ENCODE measurements at regions not wholly inside any gene's neighbourhood (a gene's known extent, or its start where the extent isn't known, plus 50 kb on each side); places are given as distances from the start of the nearest gene placed in this dataset.
"Not testable (repeated sequence)": the region's sequence is repeated elsewhere in the genome, so short reads cannot be mapped to it uniquely, and the experiment has no call there.

GRCh38 chr2:128598260-128598659 is 279.6 kb upstream of the HS6ST1 start:
- not testable (repeated sequence) for DNase-seq

DNA sequence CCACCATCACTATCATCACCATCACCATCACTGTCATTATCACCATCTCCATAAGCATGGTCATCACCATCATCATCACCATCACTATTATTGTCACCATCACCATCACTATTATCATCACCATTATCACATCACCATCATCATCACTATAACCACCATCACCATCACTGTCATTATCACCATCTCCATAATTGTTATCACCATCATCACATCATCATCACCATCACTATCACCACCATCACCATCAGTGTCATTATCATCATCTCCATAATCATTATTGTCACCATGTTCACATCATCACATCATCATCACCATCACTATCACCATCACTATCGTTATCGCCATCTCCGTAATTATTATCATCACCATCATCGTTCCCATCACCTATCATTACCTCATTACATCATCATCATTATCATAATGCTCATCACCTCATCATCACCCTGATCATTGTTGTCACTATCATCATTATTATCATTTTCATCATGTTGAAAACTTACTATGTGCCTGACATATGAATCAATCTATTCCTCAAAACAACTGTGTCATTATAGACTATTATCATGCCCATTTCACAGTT is 280.3 kb upstream of the HS6ST1 start:
- no peak for DNase-seq

DNA sequence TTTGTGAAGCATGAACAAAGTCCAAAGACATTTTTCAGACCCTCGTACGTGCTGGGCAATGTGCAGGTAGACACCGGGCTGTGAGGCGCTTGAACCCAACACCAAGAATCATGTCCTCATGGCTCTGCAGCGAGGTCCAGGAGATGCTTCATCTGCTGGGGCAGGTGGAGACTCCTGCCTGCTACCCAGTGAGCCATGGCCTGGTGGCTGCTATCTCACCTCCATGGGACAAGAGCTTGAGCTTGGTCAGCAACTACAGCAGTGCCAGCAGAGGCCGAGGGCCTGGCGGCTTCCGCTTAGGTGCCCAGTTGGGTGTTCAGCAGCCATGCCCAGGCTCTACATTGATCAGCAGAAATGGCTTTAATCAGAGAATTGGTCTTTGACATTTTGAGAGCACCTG is 281.0 kb upstream of the HS6ST1 start:
- no peak for DNase-seq

- peak; percentile 33 for DNase-seq
Observed at GRCh38 chr2:128600581-128601297, 282.1 kb upstream of the HS6ST1 start.

DNA sequence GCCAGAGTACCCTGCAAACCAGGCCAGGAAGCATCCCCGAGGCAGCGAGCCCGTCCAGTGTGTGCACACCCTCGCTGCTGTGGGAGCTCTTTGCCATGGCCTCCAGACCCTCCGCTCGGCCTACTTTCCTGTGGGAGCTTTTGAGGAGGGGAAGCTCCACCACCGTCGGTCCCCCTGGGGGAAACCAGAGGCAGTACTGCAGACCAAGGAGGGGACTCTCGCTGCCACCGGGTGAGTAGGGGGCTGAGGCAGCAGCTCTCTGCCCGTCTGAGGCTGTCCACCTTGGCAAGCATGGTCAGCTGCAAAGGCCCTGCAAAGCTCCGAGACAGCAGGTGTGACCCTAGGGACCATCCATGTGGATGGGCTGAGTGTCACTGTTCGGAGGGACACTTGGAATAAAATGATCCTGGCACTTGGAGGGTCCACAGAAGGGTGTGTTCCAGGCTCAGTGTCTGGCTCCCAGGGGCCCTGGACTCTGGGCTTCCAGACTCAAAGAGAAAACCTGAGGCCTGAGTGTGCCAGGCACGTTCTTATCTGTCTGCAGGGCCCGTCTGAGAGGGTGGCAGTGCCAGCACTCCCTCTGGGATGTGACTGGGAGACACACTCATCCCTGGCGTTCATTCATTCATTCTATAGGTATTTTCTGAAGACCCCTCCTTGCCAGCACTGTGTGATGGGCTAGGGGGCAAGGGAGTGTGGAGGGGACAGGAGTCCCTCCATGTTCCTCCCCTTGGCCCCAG is 282.8 kb upstream of the HS6ST1 start:
- DNase-seq, result no peak

DNA sequence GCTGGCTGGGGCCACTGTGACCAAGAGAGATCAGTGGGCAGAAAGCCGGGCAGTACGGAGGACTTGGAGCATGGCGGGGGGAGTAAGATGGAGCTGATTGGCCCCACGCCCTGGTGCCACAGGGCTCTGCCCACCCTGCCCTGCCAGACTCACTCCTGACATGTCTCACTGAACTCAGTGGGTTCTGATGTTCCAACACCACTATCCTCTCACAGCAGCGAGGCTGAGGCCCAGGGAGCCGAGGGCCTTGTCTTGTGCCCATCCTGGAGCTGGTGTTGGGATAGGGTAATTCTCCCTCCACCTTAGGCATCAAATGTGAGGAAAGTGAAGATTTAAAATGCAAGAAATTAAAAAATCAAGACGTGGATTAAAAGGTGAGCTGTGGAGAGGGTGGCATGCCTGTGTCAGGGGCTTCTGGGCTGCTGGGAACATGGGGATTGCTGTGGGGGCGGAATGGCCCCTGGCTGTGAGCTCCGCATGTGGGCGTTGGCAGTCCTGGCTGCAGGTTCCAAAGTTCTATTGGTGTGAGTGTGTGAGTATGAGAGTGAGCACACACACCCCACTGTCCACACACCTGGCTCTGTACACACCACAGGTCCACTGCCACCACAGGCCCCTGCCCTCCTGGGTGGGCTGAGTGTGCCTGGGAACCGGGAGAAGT is 283.5 kb upstream of the HS6ST1 start:
- DNase-seq, result no peak

GRCh38 chr2:128602699-128603101 is 284.0 kb upstream of the HS6ST1 start:
- no peak for DNase-seq

GRCh38 chr2:128603411-128603924 is 284.8 kb upstream of the HS6ST1 start:
- DNase-seq, result no peak

DNA sequence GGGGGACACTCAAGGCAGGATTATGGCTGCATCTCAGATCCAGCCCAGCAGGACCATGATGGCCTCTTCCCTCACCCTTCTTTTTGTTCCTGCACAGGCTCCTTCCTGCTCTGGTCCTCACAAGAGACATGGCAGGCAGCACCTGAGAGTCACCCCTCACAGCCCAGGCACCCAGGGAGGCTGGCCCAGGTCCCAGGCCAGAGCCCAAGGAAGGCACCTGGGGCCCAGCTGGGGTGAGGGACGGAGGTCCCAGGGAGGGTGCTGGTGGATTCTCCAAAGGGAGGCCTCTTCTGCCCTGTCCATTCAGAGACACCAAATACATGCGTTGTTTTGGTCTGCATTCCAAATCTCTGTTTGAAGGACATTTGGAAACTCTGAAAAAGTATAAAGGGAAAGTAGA is 285.4 kb upstream of the HS6ST1 start:
- DNase-seq, result no peak

DNA sequence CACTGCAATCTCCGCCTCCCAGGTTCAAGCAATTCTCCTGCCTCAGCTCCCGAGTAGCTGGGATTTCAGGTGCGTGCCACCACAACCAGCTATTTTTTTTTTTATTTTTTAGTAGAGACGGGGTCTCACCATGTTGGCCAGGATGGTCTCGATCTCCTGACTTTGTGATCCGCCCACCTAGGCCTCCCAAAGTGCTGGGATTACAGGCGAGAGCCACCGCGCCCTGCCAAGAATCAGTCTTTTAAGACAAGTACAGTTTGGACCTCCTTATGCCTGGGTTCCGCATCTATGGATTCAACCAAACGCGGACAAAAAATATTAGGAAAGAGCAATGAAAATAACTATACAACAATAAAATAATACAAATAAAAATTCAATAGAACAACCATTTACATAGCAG is 285.9 kb upstream of the HS6ST1 start:
- DNase-seq, result not testable (repeated sequence)

GRCh38 chr2:128605421-128605820 is 286.8 kb upstream of the HS6ST1 start:
- DNase-seq, result no peak

- DNase-seq, result no peak
Observed at GRCh38 chr2:128605931-128606330, 287.3 kb upstream of the HS6ST1 start.

- DNase-seq, result no peak
Observed at GRCh38 chr2:128606837-128607236, 288.2 kb upstream of the HS6ST1 start.

DNA sequence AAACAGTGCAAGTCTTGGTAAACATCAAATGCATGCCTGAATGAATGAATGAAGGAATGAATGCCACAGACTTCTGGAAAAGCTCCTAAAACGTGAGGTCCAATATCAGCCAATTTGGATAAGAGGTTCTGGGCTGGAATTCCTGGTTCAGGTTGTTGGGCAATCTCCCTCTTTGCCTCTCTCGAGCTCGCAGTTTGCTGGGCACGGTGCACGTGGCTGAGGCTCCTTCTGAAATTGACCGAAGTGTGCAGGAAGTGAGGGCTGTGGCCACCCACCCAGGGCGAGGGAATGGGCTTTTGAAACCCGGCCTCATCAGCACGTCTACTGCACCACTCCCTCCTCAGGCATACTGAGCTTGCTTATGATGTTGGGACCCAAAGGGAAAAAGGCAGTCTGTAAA is 288.8 kb upstream of the HS6ST1 start:
- DNase-seq, result peak; percentile 15

GRCh38 chr2:128607911-128608506 is 289.3 kb upstream of the HS6ST1 start:
- DNase-seq, result no peak

GRCh38 chr2:128608921-128609880 is 290.5 kb upstream of the HS6ST1 start:
- DNase-seq, result no peak

DNA sequence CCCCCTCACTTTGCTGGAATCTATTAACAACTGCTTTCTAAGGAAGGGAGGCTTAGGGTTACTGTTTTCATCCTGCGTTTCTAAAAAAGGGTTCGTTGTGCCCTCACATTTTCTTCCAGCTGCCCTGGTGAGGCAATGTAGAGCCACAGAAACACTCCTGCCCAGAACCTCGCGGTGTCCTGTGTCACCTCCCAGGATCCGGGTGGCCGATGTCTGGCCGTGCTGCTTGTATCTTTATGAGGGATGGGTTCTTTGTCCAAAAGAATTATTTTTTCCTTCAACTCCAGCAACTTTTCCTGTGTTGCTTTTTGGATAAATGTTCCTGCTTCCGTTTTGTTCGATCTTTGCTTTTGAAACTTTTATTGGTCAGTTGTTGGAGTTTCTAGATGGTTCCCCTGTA is 291.8 kb upstream of the HS6ST1 start:
- no peak for DNase-seq

- no peak for DNase-seq
Observed at GRCh38 chr2:128611421-128612320, 293.0 kb upstream of the HS6ST1 start.

DNA sequence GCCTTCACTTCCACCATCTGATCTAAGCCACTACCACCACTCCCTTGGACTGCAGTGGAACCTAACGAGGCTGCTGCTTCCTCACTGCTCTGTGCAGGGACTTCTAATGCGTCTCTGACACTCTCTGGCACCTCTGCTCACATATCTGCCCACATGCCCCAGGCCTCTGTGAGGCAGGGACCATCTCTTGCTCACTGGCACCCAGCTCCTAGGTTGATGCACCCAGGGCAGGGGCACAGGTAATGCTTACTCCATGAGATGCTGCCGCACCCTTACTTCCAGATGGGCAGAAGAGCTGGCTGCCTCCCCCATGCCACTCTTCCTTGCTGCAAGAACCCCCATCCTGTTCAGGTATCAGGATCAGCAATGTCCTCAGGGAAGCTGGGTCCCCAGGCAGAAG is 294.0 kb upstream of the HS6ST1 start:
- DNase-seq, result no peak

- DNase-seq, result no peak
Observed at GRCh38 chr2:128613351-128613750, 294.7 kb upstream of the HS6ST1 start.

All from tongue (tissue), 1 donor.